ENCODE measurements at regions not wholly inside any gene's neighbourhood (a gene's known extent, or its start where the extent isn't known, plus 50 kb on each side); places are given as distances from the start of the nearest gene placed in this dataset.

DNA sequence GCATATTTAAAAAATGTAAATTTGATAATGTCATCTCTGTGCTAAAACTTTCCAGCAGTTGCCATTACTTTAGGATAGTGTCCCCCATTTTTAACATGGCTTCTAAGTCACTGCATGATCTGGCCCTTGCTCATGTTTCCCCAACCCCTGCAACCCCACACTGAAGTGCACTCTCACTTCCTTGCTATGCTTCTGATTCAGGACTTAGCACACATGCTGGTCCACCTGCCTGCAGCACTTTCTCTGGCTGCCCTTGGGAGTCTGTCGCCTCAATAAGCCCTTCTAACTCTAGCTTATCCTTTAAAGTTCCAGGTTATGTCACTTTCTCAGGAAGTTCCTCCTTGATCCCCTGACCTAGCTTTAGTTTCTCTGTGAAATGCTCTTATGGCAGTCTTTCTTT, 241.0 kb downstream of the POSTN start:
- TF ChIP-seq, protein P1, sequence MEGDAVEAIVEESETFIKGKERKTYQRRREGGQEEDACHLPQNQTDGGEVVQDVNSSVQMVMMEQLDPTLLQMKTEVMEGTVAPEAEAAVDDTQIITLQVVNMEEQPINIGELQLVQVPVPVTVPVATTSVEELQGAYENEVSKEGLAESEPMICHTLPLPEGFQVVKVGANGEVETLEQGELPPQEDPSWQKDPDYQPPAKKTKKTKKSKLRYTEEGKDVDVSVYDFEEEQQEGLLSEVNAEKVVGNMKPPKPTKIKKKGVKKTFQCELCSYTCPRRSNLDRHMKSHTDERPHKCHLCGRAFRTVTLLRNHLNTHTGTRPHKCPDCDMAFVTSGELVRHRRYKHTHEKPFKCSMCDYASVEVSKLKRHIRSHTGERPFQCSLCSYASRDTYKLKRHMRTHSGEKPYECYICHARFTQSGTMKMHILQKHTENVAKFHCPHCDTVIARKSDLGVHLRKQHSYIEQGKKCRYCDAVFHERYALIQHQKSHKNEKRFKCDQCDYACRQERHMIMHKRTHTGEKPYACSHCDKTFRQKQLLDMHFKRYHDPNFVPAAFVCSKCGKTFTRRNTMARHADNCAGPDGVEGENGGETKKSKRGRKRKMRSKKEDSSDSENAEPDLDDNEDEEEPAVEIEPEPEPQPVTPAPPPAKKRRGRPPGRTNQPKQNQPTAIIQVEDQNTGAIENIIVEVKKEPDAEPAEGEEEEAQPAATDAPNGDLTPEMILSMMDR (IDR thresholded peaks at IDR 0.05) = no peak
- no peak for TF ChIP-seq POLR2A (IDR thresholded peaks at IDR 0.05)

All from right lobe of liver (tissue), 4 donors.